LoVo (cell line): ENCODE measurements at regions not wholly inside any gene's neighbourhood (a gene's known extent, or its start where the extent isn't known, plus 50 kb on each side); places are given as distances from the start of the nearest gene placed in this dataset.
"Not testable (repeated sequence)": the region's sequence is repeated elsewhere in the genome, so short reads cannot be mapped to it uniquely, and the experiment has no call there.

Experiments used
- DNase-seq: peaks from one replicate; pipeline ENCODE4 v3.0.0-alpha.2; 2016; ENCODE audit warnings: low spot score

GRCh38 chr2:122018736-122019135 is 263.3 kb downstream of the TSN start:
- no peak for DNase-seq

DNA sequence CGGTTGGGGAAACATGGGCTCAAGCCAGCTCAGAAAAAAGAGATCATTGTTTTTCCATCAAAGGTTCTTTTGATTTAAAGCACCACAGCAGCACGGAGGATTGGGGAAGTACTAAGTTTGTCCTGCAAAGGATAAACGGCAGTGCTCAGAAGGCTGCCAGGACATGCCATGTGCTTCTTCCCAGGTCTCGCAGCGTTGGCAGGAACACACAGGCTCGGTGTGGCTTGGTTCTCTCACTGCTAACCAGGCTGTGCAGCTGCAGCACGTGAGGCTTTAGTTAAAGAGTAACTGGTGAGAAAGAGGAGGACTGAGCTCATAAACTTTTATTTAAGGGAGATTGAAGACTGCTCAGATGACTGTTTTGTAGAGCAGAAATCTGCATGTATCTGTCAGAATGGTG is 264.3 kb downstream of the TSN start:
- no peak for DNase-seq

DNA sequence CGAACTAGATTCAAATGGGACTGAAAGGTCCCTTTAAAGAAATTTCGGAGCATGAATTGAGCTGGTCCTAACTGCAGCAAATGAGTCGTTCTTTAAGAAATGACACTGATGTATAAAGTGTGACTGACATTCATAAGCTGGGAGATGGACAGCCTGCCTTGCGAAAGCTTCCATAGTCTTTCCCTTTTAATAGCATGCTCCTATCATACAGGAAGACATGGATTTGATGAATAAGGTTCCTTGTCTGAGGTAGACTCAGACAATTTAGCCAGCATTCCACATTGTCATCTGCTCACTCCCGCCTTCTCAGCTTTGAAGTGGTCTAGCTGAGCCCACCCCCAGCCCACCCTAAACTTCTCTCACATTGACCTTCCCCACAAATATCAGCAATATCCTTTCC is 264.9 kb downstream of the TSN start:
- DNase-seq = no peak

GRCh38 chr2:122021941-122022340 is 266.5 kb downstream of the TSN start:
- no peak for DNase-seq

DNA sequence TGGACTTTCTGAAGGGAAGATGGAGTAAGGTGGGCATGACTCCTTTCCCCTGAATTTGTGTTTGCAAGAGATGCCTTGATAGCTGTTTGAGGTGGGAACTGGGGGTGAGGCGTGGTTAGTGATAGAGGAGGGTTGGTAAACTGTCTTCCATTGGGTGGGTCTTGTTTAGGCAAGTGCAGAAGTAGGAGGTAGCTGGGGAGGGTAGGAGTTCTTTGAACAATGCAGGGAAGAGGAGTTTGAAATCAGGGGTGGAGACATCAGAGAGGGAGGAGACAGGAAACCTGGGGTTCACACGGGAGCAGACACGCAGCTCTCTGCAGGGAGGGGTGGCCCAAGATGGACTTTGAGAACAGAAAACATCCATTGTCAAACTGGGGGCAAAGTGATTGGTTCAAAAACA is 267.1 kb downstream of the TSN start:
- no peak for DNase-seq

DNA sequence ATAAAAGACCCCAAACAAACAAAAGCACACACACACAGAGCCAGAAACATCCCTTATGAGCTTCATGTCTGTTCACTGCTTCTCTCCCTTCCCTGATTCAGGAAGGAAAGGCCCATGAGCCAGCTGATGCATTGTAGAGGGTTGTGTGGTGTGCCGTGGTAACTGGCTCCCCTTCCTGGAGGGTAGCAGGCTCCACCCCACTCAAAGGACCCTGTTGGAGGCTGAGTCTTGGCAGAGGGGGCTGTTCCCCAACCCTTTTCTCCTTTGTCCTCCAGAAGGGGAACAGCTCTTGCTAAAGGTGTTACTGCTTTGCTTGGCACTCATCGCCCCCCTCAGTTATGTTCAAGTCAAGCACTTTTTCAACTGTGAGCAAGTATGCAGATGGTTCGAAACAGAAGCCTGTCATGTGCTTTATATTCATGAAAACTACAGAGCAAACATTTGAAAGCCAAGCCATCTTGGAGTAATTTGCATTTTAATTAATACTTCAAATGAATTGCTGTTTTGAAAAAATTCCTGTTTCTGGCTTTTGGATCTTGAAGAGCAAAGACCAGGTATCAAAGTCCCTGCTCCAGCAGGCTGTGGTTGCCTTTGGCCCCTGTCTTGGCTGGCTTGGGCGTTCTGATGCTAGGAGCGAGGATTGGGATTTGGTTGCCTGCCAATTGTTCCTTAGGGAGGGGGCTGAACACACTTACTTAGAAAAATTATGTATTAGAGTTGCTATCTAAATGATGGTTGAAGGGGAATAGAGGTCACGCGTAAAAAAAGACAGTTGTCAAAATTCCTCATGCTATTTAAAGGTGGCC is 267.8 kb downstream of the TSN start:
- no peak for DNase-seq

GRCh38 chr2:122027510-122028217 is 272.2 kb downstream of the TSN start:
- no peak for DNase-seq

DNA sequence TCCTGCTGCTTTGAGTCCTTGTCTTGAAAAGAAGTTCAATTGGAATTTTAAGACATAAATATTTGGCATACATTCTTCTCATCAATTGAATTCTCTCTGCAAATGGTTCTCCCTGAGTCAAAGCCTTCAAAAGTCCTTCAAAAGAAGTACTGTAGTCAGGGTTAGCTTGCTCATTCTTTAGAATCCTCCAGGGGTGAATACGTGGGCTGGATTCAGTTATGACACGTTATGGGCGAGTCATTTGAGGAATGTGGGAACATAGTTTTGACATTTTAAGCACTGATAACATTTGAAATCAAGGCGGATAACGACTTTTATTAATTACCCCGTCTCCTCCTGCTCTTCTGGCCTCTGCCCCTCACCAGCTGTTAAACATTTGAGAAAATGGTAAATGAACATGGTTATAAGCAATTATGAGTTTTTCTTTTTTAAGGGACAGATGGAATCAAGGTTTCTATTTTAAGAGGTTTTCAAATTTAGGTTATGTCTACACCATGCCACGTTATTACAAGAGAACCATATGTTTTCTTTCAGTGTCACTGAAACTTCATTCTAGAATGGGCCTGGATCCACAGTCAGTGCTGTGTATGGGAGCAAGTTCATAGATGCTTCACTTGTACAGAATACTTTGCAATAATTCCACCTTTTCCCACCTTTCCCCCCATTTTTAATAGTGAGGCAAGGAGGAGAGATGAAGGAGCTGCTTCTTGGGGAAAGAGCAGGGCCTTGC is 273.1 kb downstream of the TSN start:
- DNase-seq = no peak

DNA sequence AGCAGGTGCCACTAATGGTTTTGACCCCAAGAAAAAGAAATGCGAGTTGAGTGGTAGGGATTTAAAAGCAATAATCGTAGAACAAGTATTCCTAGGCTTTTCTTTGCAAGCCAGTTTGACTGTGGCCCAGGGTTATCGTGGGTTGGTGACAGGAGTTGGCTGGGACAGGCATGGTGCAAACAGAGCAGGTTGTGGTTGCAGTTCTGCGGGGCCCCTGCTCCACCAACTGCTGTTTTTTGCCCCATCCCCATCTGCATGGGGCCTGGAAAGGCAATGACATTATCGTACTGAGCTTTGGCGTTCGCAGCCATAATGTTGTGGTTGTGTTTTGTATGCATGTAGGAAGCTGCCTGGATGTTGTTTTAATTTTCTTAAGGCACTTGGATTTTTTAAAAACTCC is 274.0 kb downstream of the TSN start:
- DNase-seq = no peak

- DNase-seq = no peak
Measured at GRCh38 chr2:122029945-122030344, 274.5 kb downstream of the TSN start.

- DNase-seq = no peak
Measured at GRCh38 chr2:122031544-122032263, 276.3 kb downstream of the TSN start.

DNA sequence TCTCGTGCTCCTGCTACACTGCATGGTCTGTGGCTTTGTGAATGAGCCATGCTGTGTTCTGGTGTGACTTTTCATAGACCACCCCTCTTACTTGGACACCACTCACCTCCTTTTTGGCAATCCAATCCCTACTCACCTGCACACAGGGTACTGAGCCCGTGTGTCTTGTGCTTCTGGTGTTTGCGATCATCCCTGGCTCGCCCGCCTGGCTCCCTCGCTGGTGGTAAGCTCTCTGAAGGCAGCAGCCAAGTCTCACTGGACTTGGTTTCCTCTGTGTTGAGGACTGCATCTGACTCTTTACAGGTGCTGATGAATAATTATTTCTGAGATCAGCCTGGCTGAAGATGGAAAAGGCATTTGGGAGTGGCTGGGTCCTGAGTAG is 276.8 kb downstream of the TSN start:
- no peak for DNase-seq

DNA sequence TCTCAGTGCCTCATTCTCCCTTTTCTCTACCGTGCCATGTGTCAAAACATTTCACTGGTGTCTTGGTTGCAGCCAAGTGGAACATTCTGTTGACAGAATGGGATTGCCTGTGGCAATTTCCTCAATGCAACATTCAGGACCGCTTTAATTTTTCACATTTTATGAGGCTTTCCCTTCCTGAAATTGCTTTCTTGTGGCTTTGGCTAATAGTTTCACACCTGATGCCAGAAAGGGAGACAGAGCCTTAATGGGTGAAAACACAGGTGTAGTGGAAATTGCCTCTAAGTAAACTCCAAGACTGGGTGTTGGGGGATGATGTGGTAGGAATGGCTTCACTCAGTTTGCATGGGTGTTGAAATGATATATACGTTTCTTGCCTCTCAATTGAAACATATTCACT is 278.3 kb downstream of the TSN start:
- DNase-seq = no peak

- no peak for DNase-seq
Measured at GRCh38 chr2:122034344-122034743, 278.9 kb downstream of the TSN start.

- no peak for DNase-seq
Measured at GRCh38 chr2:122034777-122035176, 279.3 kb downstream of the TSN start.

DNA sequence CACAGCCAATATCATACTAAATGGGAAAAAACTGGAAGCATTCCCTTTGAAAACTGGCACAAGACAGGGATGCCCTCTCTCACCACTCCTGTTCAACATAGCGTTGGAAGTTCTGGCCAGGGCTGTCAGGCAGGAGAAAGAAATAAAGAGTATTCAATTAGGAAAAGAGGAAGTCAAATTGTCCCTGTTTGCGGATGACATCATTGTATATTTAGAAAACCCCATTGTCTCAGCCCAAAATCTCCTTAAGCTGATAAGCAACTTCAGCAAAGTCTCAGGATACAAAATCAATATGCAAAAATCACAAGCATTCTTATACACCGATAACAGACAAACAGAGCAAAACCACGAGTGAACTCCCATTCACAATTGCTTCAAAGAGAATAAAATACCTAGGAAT is 283.4 kb downstream of the TSN start:
- DNase-seq = not testable (repeated sequence)

DNA sequence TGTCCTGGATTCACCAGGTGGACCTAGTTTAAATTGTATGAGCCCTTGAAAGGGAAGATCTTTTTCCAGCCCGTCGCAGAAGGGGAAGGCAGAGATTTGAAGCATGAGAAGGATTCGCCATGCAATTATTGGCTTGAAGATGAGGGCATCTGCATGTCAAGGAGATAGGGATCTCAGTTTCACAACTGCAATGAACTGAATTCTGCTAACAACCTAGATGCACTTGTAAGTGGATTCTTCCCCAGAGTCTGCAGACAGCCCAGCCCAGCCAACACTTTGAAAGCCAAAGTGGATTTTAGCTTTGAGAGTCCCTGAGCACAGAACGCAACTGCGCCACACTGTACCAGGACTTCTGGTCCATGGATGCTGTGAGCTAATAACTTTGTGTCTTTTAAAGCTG is 286.0 kb downstream of the TSN start:
- DNase-seq = no peak

GRCh38 chr2:122051659-122052058 is 296.2 kb downstream of the TSN start:
- not testable (repeated sequence) for DNase-seq

DNA sequence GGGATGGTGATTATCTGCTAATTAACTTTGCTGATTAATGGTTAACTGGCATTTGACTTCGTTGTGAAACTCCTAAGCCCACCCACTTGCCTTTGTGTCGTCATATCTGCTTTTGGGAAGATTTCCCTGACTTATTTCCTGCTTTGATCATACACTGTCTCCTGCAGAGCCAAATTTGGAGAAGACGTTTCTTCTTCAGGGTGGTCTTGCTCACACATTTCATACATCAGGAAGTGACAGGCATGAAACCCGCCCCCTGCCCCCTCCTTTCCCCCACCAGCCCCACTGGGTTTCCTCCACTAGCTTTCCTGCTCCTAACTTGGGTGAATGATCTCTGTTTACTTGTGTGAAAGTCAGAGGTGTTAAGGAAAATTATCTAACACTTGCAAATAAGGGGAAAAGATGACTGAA is 300.1 kb downstream of the TSN start:
- no peak for DNase-seq

- DNase-seq = no peak
Measured at GRCh38 chr2:122056853-122057252, 301.4 kb downstream of the TSN start.

GRCh38 chr2:122061206-122061605 is 305.8 kb downstream of the TSN start:
- no peak for DNase-seq

GRCh38 chr2:122061831-122062230 is 306.4 kb downstream of the TSN start:
- DNase-seq = no peak
